K562 (cell line): ENCODE measurements at regions not wholly inside any gene's neighbourhood (a gene's known extent, or its start where the extent isn't known, plus 50 kb on each side); places are given as distances from the start of the nearest gene placed in this dataset.

Source experiments
- ATF7 ChIP-seq: fragments of 450-650 bp; IDR thresholded peaks from 2 replicates; pipeline ENCODE4 v1.7.1; 2014; ENCODE audit warnings: mild to moderate bottlenecking, moderate library complexity
- DPF2 ChIP-seq: fragments of 450-650 bp; IDR thresholded peaks from 2 replicates; pipeline ENCODE4 v1.6.1; 2016
- GTF2F1 ChIP-seq: IDR thresholded peaks from 2 replicates; pipeline ENCODE4 v1.6.1; 2011; ENCODE audit warnings: low read depth, low read length, improper control_type of control experiment
- HOXB6 ChIP-seq: fragments of 250-450 bp; sonication (Bioruptor Pico); IDR thresholded peaks from 2 replicates; pipeline ENCODE4 v1.5.1; 2022; ENCODE audit warnings: mild to moderate bottlenecking, borderline replicate concordance
- KDM2B ChIP-seq: fragments of 250-450 bp; sonication (Bioruptor Pico); IDR thresholded peaks from 2 replicates; pipeline ENCODE4 v1.8.0; 2021; ENCODE audit warnings: mild to moderate bottlenecking, moderate library complexity
- KDM4B ChIP-seq, 2 experiments: fragments of 450-650 bp in 1 of 2; sonication (generic) in 1 of 2; IDR thresholded peaks; 2 replicates each; pipeline ENCODE4 v1.6.1; 2016 to 2017; ENCODE audit warnings: borderline replicate concordance in 2 of 2, antibody characterized with exemption in 1 of 2, low read depth in 1 of 2, mild to moderate bottlenecking in 1 of 2
- RBFOX2 ChIP-seq: fragments of 200-400 bp; formaldehyde crosslinking; IDR thresholded peaks from 2 replicates; pipeline ENCODE4 v1.6.1; 2017; ENCODE audit warnings: low read depth, mild to moderate bottlenecking, low read length, moderate library complexity
- TSHZ1 ChIP-seq: fragments of 250-450 bp; sonication (Bioruptor Pico); IDR thresholded peaks from 2 replicates; pipeline ENCODE4 v1.4.0; 2020; ENCODE audit warnings: mild to moderate bottlenecking, moderate library complexity
- ZBTB17 ChIP-seq: fragments of 450-650 bp; formaldehyde crosslinking; IDR thresholded peaks from 2 replicates; pipeline ENCODE4 v1.4.0; 2020; ENCODE audit warnings: mild to moderate bottlenecking
- ZC3H4 ChIP-seq: sonication (generic); formaldehyde crosslinking; IDR thresholded peaks from 2 replicates; pipeline ENCODE4 v1.9.0; 2021; ENCODE audit warnings: missing genetic modification reagents, borderline replicate concordance
- ZNF609 ChIP-seq: sonication (generic); formaldehyde crosslinking; IDR thresholded peaks from 2 replicates; pipeline ENCODE4 v1.8.1; 2023; ENCODE audit warnings: missing genetic modification reagents, mild to moderate bottlenecking, borderline replicate concordance

GRCh38 chr4:27908356-27908755, 1047.7 kb downstream of the STIM2 start (continued):
- TF ChIP-seq KDM4B (IDR thresholded peaks at IDR 0.05; ENCODE audit: borderline replicate concordance in 2 of 2, low read depth in 1 of 2) (no peak), GTF2F1 (no peak), ZC3H4 (CRISPR knock-in tag) (no peak), ZNF609 (CRISPR knock-in tag) (no peak), KDM2B (no peak), ZBTB17 (CRISPR knock-in tag) (no peak), RBFOX2 (no peak), DPF2 (no peak), TSHZ1 (CRISPR knock-in tag) (no peak), HOXB6 (CRISPR knock-in tag) (no peak), ATF7 (no peak)
